HEK293 (cell line): ENCODE measurements at regions not wholly inside any gene's neighbourhood (a gene's known extent, or its start where the extent isn't known, plus 50 kb on each side); places are given as distances from the start of the nearest gene placed in this dataset.

Source experiments
- KLF1 ChIP-seq: fragments of 450-650 bp; formaldehyde crosslinking; IDR thresholded peaks from 2 replicates; pipeline ENCODE4 v1.5.1; 2016; ENCODE audit warnings: missing biosample characterization, missing genetic modification characterization
- KLF9 ChIP-seq: fragments of 450-650 bp; formaldehyde crosslinking; IDR thresholded peaks from 2 replicates; pipeline ENCODE4 v1.5.1; 2016; ENCODE audit warnings: missing biosample characterization, missing genetic modification characterization, low read depth
- TF ChIP-seq, protein P1 (sequence below): fragments of 450-650 bp; formaldehyde crosslinking; IDR thresholded peaks from 2 replicates; pipeline ENCODE4 v1.5.1; 2016; ENCODE audit warnings: missing biosample characterization, missing genetic modification characterization
- TF ChIP-seq, protein P2 (sequence below): fragments of 450-650 bp; formaldehyde crosslinking; IDR thresholded peaks from 2 replicates; pipeline ENCODE4 v1.5.1; 2016; ENCODE audit warnings: missing biosample characterization, missing genetic modification characterization, low read depth

DNA sequence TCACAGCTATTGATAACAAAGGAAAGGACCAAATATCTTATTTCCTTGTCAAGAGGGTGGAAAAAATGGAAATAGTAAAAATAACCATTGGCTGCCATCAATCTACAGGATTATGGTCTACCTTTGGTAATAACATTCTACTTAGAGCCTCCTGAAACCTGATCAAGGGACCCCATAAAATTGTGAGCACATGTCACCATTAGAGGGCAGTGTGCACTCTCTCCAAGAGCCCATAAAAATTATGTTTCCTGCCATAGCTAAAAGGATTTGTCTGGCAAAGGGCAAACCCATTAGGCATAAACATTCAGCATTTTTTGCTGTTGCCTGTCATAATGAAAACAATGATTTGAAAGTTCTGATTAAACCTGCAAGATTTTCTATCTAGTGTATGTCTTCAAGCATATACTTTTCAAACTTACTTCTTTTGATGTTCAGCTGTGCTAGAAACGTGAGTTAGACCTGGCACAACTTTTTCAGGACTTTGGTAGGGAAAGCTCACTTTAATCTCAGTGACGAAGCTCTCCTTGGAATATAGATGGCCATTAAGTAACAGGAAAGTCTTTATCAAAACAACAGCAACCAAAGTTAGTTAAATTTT lies 120.7 kb upstream of the ZFP64 start:
- TF ChIP-seq KLF9 (tag by site-specific recombination) (no peak), KLF1 (tag by site-specific recombination) (no peak)
- TF ChIP-seq, protein P1, sequence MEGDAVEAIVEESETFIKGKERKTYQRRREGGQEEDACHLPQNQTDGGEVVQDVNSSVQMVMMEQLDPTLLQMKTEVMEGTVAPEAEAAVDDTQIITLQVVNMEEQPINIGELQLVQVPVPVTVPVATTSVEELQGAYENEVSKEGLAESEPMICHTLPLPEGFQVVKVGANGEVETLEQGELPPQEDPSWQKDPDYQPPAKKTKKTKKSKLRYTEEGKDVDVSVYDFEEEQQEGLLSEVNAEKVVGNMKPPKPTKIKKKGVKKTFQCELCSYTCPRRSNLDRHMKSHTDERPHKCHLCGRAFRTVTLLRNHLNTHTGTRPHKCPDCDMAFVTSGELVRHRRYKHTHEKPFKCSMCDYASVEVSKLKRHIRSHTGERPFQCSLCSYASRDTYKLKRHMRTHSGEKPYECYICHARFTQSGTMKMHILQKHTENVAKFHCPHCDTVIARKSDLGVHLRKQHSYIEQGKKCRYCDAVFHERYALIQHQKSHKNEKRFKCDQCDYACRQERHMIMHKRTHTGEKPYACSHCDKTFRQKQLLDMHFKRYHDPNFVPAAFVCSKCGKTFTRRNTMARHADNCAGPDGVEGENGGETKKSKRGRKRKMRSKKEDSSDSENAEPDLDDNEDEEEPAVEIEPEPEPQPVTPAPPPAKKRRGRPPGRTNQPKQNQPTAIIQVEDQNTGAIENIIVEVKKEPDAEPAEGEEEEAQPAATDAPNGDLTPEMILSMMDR (tag by site-specific recombination), result no peak
- TF ChIP-seq, protein P2, sequence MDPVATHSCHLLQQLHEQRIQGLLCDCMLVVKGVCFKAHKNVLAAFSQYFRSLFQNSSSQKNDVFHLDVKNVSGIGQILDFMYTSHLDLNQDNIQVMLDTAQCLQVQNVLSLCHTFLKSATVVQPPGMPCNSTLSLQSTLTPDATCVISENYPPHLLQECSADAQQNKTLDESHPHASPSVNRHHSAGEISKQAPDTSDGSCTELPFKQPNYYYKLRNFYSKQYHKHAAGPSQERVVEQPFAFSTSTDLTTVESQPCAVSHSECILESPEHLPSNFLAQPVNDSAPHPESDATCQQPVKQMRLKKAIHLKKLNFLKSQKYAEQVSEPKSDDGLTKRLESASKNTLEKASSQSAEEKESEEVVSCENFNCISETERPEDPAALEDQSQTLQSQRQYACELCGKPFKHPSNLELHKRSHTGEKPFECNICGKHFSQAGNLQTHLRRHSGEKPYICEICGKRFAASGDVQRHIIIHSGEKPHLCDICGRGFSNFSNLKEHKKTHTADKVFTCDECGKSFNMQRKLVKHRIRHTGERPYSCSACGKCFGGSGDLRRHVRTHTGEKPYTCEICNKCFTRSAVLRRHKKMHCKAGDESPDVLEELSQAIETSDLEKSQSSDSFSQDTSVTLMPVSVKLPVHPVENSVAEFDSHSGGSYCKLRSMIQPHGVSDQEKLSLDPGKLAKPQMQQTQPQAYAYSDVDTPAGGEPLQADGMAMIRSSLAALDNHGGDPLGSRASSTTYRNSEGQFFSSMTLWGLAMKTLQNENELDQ (tag by site-specific recombination), result no peak
